Keratinocyte (primary cell): ENCODE measurements at regions not wholly inside any gene's neighbourhood (a gene's known extent, or its start where the extent isn't known, plus 50 kb on each side); places are given as distances from the start of the nearest gene placed in this dataset.

ENCODE experiments used
- EZH2 ChIP-seq: IDR thresholded peaks from one replicate; pipeline ENCODE4 v1.6.1; 2012; ENCODE audit warnings: inconsistent platforms, mild to moderate bottlenecking, low read length, moderate library complexity
- TF ChIP-seq, protein P1 (sequence below), 3 experiments: IDR thresholded peaks in 1 of 3; conservative IDR thresholded peaks in 1 of 3; optimal IDR thresholded peaks in 1 of 3; 2 replicates in 2 of 3; 3 replicates in 1 of 3; pipeline versions ENCODE3 to v1.5.1; 2011; ENCODE audit warnings: low read length in 3 of 3, mild to moderate bottlenecking in 3 of 3, moderate library complexity in 2 of 3, control low read depth in 1 of 3, inconsistent platforms in 1 of 3; ENCODE audit not compliant: insufficient read depth in 2 of 3; ENCODE audit errors: extremely low read depth in 1 of 3

DNA sequence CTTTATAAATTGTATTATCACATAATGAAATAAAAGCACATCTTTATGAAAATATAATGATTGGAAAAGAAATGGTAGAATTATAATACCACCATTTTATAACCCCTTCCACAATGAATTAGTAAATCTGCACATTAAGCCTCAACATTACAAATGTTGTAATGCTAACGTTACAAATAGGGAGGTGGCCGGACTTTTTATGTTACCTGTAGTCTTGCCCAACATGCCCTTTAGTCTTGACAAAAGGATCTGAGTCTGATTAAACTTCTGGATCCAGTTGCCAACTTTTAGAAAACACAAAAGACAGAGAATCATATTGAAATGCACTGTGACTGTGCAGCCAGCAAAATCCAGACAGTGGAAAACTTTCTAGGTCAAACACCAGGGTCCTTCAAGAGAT is 617.3 kb downstream of the KCNJ3 start:
- TF ChIP-seq, protein P1, sequence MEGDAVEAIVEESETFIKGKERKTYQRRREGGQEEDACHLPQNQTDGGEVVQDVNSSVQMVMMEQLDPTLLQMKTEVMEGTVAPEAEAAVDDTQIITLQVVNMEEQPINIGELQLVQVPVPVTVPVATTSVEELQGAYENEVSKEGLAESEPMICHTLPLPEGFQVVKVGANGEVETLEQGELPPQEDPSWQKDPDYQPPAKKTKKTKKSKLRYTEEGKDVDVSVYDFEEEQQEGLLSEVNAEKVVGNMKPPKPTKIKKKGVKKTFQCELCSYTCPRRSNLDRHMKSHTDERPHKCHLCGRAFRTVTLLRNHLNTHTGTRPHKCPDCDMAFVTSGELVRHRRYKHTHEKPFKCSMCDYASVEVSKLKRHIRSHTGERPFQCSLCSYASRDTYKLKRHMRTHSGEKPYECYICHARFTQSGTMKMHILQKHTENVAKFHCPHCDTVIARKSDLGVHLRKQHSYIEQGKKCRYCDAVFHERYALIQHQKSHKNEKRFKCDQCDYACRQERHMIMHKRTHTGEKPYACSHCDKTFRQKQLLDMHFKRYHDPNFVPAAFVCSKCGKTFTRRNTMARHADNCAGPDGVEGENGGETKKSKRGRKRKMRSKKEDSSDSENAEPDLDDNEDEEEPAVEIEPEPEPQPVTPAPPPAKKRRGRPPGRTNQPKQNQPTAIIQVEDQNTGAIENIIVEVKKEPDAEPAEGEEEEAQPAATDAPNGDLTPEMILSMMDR (optimal IDR thresholded peaks at IDR 0.05 in 1 of 3, IDR thresholded peaks at IDR 0.05 in 1 of 3, conservative IDR thresholded peaks at IDR 0.05 in 1 of 3; ENCODE audit: extremely low read depth in 1 of 3, insufficient read depth in 2 of 3, low read length in 3 of 3) = no peak
- no peak for TF ChIP-seq EZH2
